ENCODE measurements at regions not wholly inside any gene's neighbourhood (a gene's known extent, or its start where the extent isn't known, plus 50 kb on each side); places are given as distances from the start of the nearest gene placed in this dataset.

DNA sequence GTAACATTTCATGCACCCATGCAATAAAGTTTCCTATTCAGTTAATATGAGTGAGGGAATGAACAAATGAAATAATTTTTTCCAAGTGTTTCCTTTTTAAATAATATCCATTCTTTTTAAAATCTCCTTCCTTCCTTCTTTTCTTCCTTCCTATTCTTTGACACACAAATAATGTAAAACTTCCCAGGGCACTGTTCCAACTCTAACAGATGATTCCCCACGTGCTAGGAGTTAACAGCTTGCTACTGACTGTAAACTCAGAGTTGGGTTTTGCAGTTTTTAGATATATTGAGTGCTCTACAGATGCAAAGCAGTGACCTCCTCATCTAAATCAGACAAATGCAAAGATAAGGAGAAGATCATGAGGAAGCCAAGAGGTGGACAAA, 54.0 kb upstream of the POU2F1 start:
- DNase-seq (no peak), ATAC-seq (no peak), FAIRE-seq (no peak)
- WGBS, 2 donors = 13 to 23% methylated on average over 1 of the region's 1 CpG
- intact Hi-C loops (cut with DNase I) = no loop called here
- Histone ChIP-seq H3K4me3 (no peak overlapping the region), H3K4me1 (no peaks in the 10 kb centered on the region), H3K27ac (no peak overlapping the region), H3K9me3 (no peaks in the 10 kb centered on the region), H3K27me3 (peaks cover 0 to 2% (median 0%) of the 10 kb centered on the region in 4 donors), H3K36me3 (no peaks in the 10 kb centered on the region)
- TF ChIP-seq CTCF (IDR thresholded peaks at IDR 0.05) = no peak

DNA sequence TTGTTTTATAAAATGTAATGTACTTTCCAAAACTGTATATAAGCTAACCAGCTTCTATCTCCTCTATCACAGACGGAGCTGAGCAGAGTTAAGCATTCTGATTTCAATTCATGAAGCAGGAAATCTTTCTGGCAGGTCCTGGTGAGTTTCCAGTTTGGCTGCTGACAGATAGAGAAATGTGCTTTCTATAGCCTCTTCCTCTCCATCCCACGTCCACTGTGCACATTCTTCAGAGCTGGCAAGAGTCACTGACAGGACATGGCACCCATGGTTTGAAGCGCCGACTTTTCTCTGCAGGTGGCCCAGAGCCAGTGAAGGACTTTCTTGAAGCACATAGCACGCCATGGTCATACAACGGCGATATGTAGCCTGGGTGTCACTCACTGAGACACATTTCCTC, 52.3 kb upstream of the POU2F1 start:
- 60 to 65% methylated on average over 7 of the region's 7 CpGs for WGBS, 2 donors
- no peak for TF ChIP-seq CTCF (IDR thresholded peaks at IDR 0.05)

DNA sequence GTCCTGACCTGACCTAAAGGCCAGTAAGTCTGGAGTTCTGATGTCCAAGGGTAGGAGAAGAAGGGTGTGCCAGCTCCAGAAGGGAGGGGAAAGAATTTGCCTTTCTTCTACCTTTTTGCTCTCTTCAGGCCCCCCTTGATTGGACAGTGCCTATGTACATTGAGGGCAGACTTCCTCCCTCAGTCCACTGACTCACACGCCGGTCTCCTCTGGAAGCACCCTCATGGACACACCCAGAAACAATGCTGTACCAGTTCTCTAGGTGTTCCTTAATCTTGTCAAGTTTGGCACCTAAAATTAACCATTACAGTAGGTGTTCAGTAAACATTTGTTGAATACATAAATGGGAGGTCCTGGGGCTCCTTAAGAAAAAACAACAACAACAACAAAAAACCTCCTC, 51.0 kb upstream of the POU2F1 start:
- DNase-seq (no peak), ATAC-seq (no peak), FAIRE-seq (no peak)
- Histone ChIP-seq H3K27me3 (no peaks in the 10 kb centered on the region), H3K4me1 (no peaks in the 10 kb centered on the region), H3K4me3 (no peak overlapping the region), H3K27ac (no peak overlapping the region), H3K36me3 (no peaks in the 10 kb centered on the region), H3K9me3 (no peaks in the 10 kb centered on the region)
- TF ChIP-seq CTCF (IDR thresholded peaks at IDR 0.05) = no peak
- WGBS, 2 donors = 80 to 88% methylated on average over 2 of the region's 2 CpGs
- intact Hi-C loops (cut with DNase I) = no loop called here

More for the DNA sequence above, 52.3 kb upstream of the POU2F1 start:
- H3K36me3 ChIP-seq = no peaks in the 10 kb centered on the region
- no peak overlapping the region for H3K4me3 ChIP-seq
- DNase-seq (no peak), FAIRE-seq (no peak), ATAC-seq (no peak)
- peaks cover 0 to 2% (median 0%) of the 10 kb centered on the region in 4 donors for H3K27me3 ChIP-seq
- no peaks in the 10 kb centered on the region for H3K9me3 ChIP-seq
- no peaks in the 10 kb centered on the region for H3K4me1 ChIP-seq
- intact Hi-C loops (cut with DNase I) = no loop called here
- no peak overlapping the region for H3K27ac ChIP-seq

All from pancreas (tissue), 10 donors.